ENCODE measurements at regions not wholly inside any gene's neighbourhood (a gene's known extent, or its start where the extent isn't known, plus 50 kb on each side); places are given as distances from the start of the nearest gene placed in this dataset.

GRCh38 chr10:4361581-4361980 lies 464.4 kb upstream of the AKR1E2 start:
- no peak overlapping the region for H2AK5ac ChIP-seq (ENCODE audit: insufficient read length, low read length)
- no peak overlapping the region for H3K4ac ChIP-seq (ENCODE audit: low read depth, low read length)
- H4K5ac ChIP-seq (ENCODE audit: insufficient read length, low read depth, low read length), result no peak overlapping the region
- no peak overlapping the region for H3K4me2 ChIP-seq (ENCODE audit: insufficient read depth, insufficient read length, low read length)
- H3K79me1 ChIP-seq (ENCODE audit: insufficient read depth, low read depth, low read length, poor library complexity, severe bottlenecking), result no peaks in the 10 kb centered on the region
- H3K4me1 Mint-ChIP-seq, result peaks cover 5% of the 10 kb centered on the region in 2 experiments
- H3K27me3 ChIP-seq (ENCODE audit: insufficient read depth, low read length), result no peaks in the 10 kb centered on the region
- no peak overlapping the region for H3K18ac ChIP-seq (ENCODE audit: insufficient read length, low read depth, low read length)
- H2BK15ac ChIP-seq (ENCODE audit: low read depth, low read length), result no peak overlapping the region
- no peaks in the 10 kb centered on the region for H4K20me1 ChIP-seq (ENCODE audit: control insufficient read depth, insufficient read depth, insufficient read length)
- no peak overlapping the region for H2BK20ac ChIP-seq (ENCODE audit: low read depth, low read length, poor library complexity, severe bottlenecking)
- no peaks in the 10 kb centered on the region for H3K79me2 ChIP-seq (ENCODE audit: insufficient read depth, low read length)
- no peaks in the 10 kb centered on the region for H3K23me2 ChIP-seq (ENCODE audit: insufficient read length, low read depth, low read length, poor library complexity, severe bottlenecking)
- H3K9me3 Mint-ChIP-seq, result no peaks in the 10 kb centered on the region
- H3K23ac ChIP-seq (ENCODE audit: insufficient read length, low read depth, low read length), result no peak overlapping the region
- no peak overlapping the region for H2BK12ac ChIP-seq (ENCODE audit: insufficient read length, low read depth, low read length)
- H3K9me3 ChIP-seq (ENCODE audit: control insufficient read depth, low read depth, low read length), result no peaks in the 10 kb centered on the region
- DNase-seq, result no peak
- H3K27ac ChIP-seq (ENCODE audit: insufficient read length, low read depth, low read length), result no peak overlapping the region
- no peaks in the 10 kb centered on the region for H3K36me3 Mint-ChIP-seq (ENCODE audit: insufficient read depth in 1 of 3, low read depth in 3 of 3)
- H2BK120ac ChIP-seq (ENCODE audit: low read depth, low read length, poor library complexity, severe bottlenecking), result no peak overlapping the region
- H3K27ac Mint-ChIP-seq, result no peak overlapping the region
- TF ChIP-seq CTCF (conservative IDR thresholded peaks at IDR 0.05), result no peak
- no CpG with 5 or more reads among the region's 3 CpGs for WGBS (ENCODE audit: extremely low coverage, insufficient read length, low lambda C conversion rate)
- no peak overlapping the region for H3K56ac ChIP-seq (ENCODE audit: insufficient read length, low read depth, low read length)
- H3K14ac ChIP-seq (ENCODE audit: insufficient read depth, low read length), result no peak overlapping the region
- H3K4me3 Mint-ChIP-seq, result no peak overlapping the region
- no peak overlapping the region for H4K91ac ChIP-seq (ENCODE audit: insufficient read length, low read depth, low read length)
- no peak overlapping the region for H2AFZ ChIP-seq (ENCODE audit: low read length)
- H3K9ac ChIP-seq (ENCODE audit: extremely low read depth, insufficient read length, low read length), result no peak overlapping the region
- H2BK5ac ChIP-seq (ENCODE audit: insufficient read length, low read length), result no peak overlapping the region
- H4K8ac ChIP-seq (replicated peaks; ENCODE audit: insufficient read length, low read depth, low read length), result no peak overlapping the region
- H3K27me3 Mint-ChIP-seq (ENCODE audit: low read depth), result no peaks in the 10 kb centered on the region; the same call in 1 of the 2 replicates
- no peaks in the 10 kb centered on the region for H3K4me1 ChIP-seq (ENCODE audit: insufficient read depth, low read length)
- H3T11ph ChIP-seq (ENCODE audit: low read length), result no peak overlapping the region
